HepG2 (cell line): ENCODE measurements at regions not wholly inside any gene's neighbourhood (a gene's known extent, or its start where the extent isn't known, plus 50 kb on each side); places are given as distances from the start of the nearest gene placed in this dataset.

Source experiments
- ATAC-seq: fragments of 200-7000 bp; cut with Tn5 transposase; 3 replicates; pipeline ENCODE4 v1.9.1; 2020; ENCODE audit warnings: mild to moderate bottlenecking, moderate library complexity
- BruUV-seq: library from RNA; stranded (reverse); fragments of 400-500 nt; replicated peaks from 2 replicates; lab custom pipeline; 2021; lab: Mats Ljungman, UMichigan
- CTCF ChIA-PET: fragments of 300-600 bp; formaldehyde crosslinking; extraction: SDS; loops from one replicate; lab custom pipeline; 2021; ENCODE audit warnings: low total read pairs, inconsistent platforms, low intra/inter-chr PET ratio; lab: Yijun Ruan, JAX
- POLR2A ChIA-PET: fragments of 350-600 bp; sonication (Branson Sonifier 250); formaldehyde crosslinking; loops from one replicate; lab custom pipeline; 2020; ENCODE audit warnings: antibody characterized with exemption, inconsistent platforms; lab: Yijun Ruan, JAX
- DNase-seq: peaks from one replicate; pipeline ENCODE4 v3.0.0-alpha.2; 2015; ENCODE audit warnings: low spot score
- FAIRE-seq: peaks from 3 replicates; lab custom pipeline; 2011; peaks lifted over from hg19 to GRCh38; lab: Jason Lieb, UNC
- H2AFZ ChIP-seq: one replicate; pipeline ENCODE4 v1.6.1; 2011; ENCODE audit warnings: low read length, inconsistent platforms
- H3K27ac ChIP-seq: fragments of 300-600 bp; 3 replicates; pipeline ENCODE4 v1.8.0; 2011; ENCODE audit warnings: mixed run types, mild to moderate bottlenecking, mixed read lengths, low read length, inconsistent platforms; ENCODE audit not compliant: insufficient read depth; ENCODE audit errors: extremely low read length
- H3K27me3 ChIP-seq, 2 experiments: fragments of 200-600 bp in 1 of 2; 2 replicates in 1 of 2; 3 replicates in 1 of 2; pipeline versions ENCODE4 v1.6.0 to v1.8.0; 2011; ENCODE audit warnings: low read length in 2 of 2, mild to moderate bottlenecking in 2 of 2, moderate library complexity in 2 of 2, inconsistent platforms in 1 of 2; ENCODE audit not compliant: insufficient read depth in 2 of 2, control insufficient read depth in 1 of 2
- H3K36me3 ChIP-seq, 2 experiments: fragments of 200-600 bp in 1 of 2; replicated peaks in 1 of 2; 2 replicates in 1 of 2; 3 replicates in 1 of 2; pipeline versions ENCODE4 v1.5.1 to v1.8.0; 2011; ENCODE audit warnings: low read length in 2 of 2, inconsistent platforms in 1 of 2; ENCODE audit not compliant: insufficient read depth in 2 of 2, control insufficient read depth in 1 of 2
- H3K4me1 ChIP-seq: 2 replicates; pipeline ENCODE4 v1.5.1; 2012; ENCODE audit warnings: low read length, inconsistent platforms; ENCODE audit not compliant: insufficient read depth
- H3K4me2 ChIP-seq: 2 replicates; pipeline ENCODE4 v1.6.0; 2011; ENCODE audit warnings: low read depth, low read length, inconsistent platforms
- H3K4me3 ChIP-seq, 3 experiments: fragments of 200-600 bp in 1 of 3; sonication (generic), shearing (Covaris generic) in 1 of 3; replicated peaks in 1 of 3; 2 replicates each; pipeline ENCODE4 v1.5.1; 2011 to 2016; ENCODE audit warnings: low read length in 3 of 3, inconsistent platforms in 2 of 3, low read depth in 2 of 3, mild to moderate bottlenecking in 2 of 3, control low read depth in 1 of 3, mixed read lengths in 1 of 3; ENCODE audit not compliant: insufficient read depth in 1 of 3
- H3K79me2 ChIP-seq: one replicate; pipeline ENCODE4 v1.6.1; 2011; ENCODE audit warnings: low read length, inconsistent platforms; ENCODE audit not compliant: insufficient read depth
- H3K9ac ChIP-seq: 2 replicates; pipeline ENCODE4 v1.6.0; 2011; ENCODE audit warnings: mild to moderate bottlenecking, low read depth, low read length, inconsistent platforms; ENCODE audit not compliant: insufficient read depth
- H3K9me3 ChIP-seq: 2 replicates; pipeline ENCODE4 v1.5.1; 2012; ENCODE audit warnings: mild to moderate bottlenecking, low read length
- H4K20me1 ChIP-seq: 2 replicates; pipeline ENCODE4 v1.6.0; 2011; ENCODE audit warnings: inconsistent platforms, mild to moderate bottlenecking, low read length, moderate library complexity; ENCODE audit not compliant: insufficient read depth
- BCL6 ChIP-seq: IDR thresholded peaks from 2 replicates; pipeline ENCODE4 v1.6.1; 2016; ENCODE audit warnings: missing genetic modification reagents, missing compliant biosample characterization
- CREB1 ChIP-seq, 2 experiments: fragments of 450-650 bp in 1 of 2; IDR thresholded peaks; 2 replicates each; pipeline ENCODE4 v1.6.1; 2016 to 2017; ENCODE audit warnings: control low read depth in 1 of 2, mild to moderate bottlenecking in 1 of 2, missing compliant biosample characterization in 1 of 2, missing genetic modification characterization in 1 of 2
- PAWR ChIP-seq: sonication (generic); formaldehyde crosslinking; IDR thresholded peaks from 2 replicates; pipeline ENCODE4 v1.4.0; 2020; ENCODE audit warnings: missing genetic modification reagents, mild to moderate bottlenecking, borderline replicate concordance
- POLR2G ChIP-seq: fragments of 200-400 bp; formaldehyde crosslinking; IDR thresholded peaks from 2 replicates; pipeline ENCODE4 v1.6.1; 2018; ENCODE audit warnings: mild to moderate bottlenecking, low read depth, low read length, moderate library complexity
- SSRP1 ChIP-seq: IDR thresholded peaks from 2 replicates; pipeline ENCODE4 v1.6.1; 2016; ENCODE audit warnings: control low read depth
- TAF15 ChIP-seq: fragments of 200-400 bp; formaldehyde crosslinking; IDR thresholded peaks from one replicate; pipeline ENCODE4 v1.6.1; 2018; ENCODE audit warnings: mild to moderate bottlenecking, low read depth, low read length; ENCODE audit not compliant: poor library complexity, severe bottlenecking
- TBX3 ChIP-seq: fragments of 450-650 bp; IDR thresholded peaks from 2 replicates; pipeline ENCODE4 v1.6.1; 2017; ENCODE audit warnings: antibody characterized with exemption, mild to moderate bottlenecking, inconsistent platforms, borderline replicate concordance
- TEAD2 ChIP-seq: sonication (generic); formaldehyde crosslinking; IDR thresholded peaks from 2 replicates; pipeline ENCODE4 v1.9.0; 2021; ENCODE audit warnings: missing genetic modification reagents
- ZC3H13 ChIP-seq: sonication (generic); formaldehyde crosslinking; IDR thresholded peaks from 2 replicates; pipeline ENCODE4 v1.8.1; 2023; ENCODE audit warnings: mild to moderate bottlenecking, missing genetic modification reagents, moderate library complexity
- ZFP1 ChIP-seq: IDR thresholded peaks from 2 replicates; pipeline ENCODE4 v1.6.1; 2016
- ZHX1 ChIP-seq: sonication (generic); formaldehyde crosslinking; IDR thresholded peaks from 2 replicates; pipeline ENCODE4 v1.8.1; 2022; ENCODE audit warnings: low read depth, mild to moderate bottlenecking, missing genetic modification reagents
- ZMYM4 ChIP-seq: sonication (generic); formaldehyde crosslinking; IDR thresholded peaks from 2 replicates; pipeline ENCODE4 v1.8.1; 2023; ENCODE audit warnings: mild to moderate bottlenecking, missing genetic modification reagents
- ZNF34 ChIP-seq: sonication (generic); formaldehyde crosslinking; IDR thresholded peaks from 2 replicates; pipeline ENCODE4 v1.4.0; 2020; ENCODE audit warnings: mild to moderate bottlenecking, missing genetic modification reagents, borderline replicate concordance
- ZNF672 ChIP-seq: sonication (generic); formaldehyde crosslinking; IDR thresholded peaks from 2 replicates; pipeline ENCODE4 v1.8.1; 2022; ENCODE audit warnings: missing genetic modification reagents
- ZSCAN25 ChIP-seq: sonication (generic); formaldehyde crosslinking; IDR thresholded peaks from 2 replicates; pipeline ENCODE4 v1.8.0; 2022; ENCODE audit warnings: mild to moderate bottlenecking, missing genetic modification reagents
- WGBS: methylation state at CpG from one replicate; pipeline ENCODE4 v1.1.6; 2017; ENCODE audit warnings: low lambda C conversion rate; 5-methylcytosine and 5-hydroxymethylcytosine counted together
- in situ Hi-C: cut with HindIII; loops from 2 replicates; pipeline ENCODE4 v1.10.0; 2017; ENCODE audit warnings: low pct_unique_long_range_greater_than_20kb; ENCODE audit not compliant: extremely low pct_ligation_motif_present
- intact Hi-C: fragments of 100-400 bp; cut with micrococcal nuclease; formaldehyde crosslinking; loops from one replicate; pipeline ENCODE4 v1.10.0; 2022; ENCODE audit not compliant: unreplicated experiment

GRCh38 chr3:70518356-70518755 is 205.9 kb upstream of the MDFIC2 start:
- intact Hi-C loops (no loop called here), in situ Hi-C loops (no loop called here)
- no peak overlapping the region for H3K4me2 ChIP-seq
- H3K4me1 ChIP-seq: no peaks in the 10 kb centered on the region
- FAIRE-seq: no peak
- no peaks in the 10 kb centered on the region for H4K20me1 ChIP-seq
- TF ChIP-seq ZNF34 (CRISPR knock-in tag) (no peak), ZNF672 (CRISPR knock-in tag) (no peak), ZSCAN25 (no peak), PAWR (CRISPR knock-in tag) (no peak), ZFP1 (CRISPR knock-in tag) (no peak), TAF15 (no peak), BCL6 (CRISPR knock-in tag) (no peak), ZHX1 (no peak), SSRP1 (CRISPR knock-in tag) (no peak), ZMYM4 (no peak), ZC3H13 (CRISPR knock-in tag) (no peak), CREB1 (IDR thresholded peaks at IDR 0.05) (no peak), CREB1 (CRISPR knock-in tag; IDR thresholded peaks at IDR 0.05) (no peak), TBX3 (no peak), TEAD2 (CRISPR knock-in tag) (no peak), POLR2G (no peak)
- ChIA-PET CTCF (no interaction called here), POLR2A (no interaction called here)
- no peak for ATAC-seq
- H3K4me3 ChIP-seq: no peak overlapping the region
- H3K27me3 ChIP-seq: no peaks in the 10 kb centered on the region; a peak in 1 of 5 replicates
- no peaks in the 10 kb centered on the region for H3K79me2 ChIP-seq
- no peaks in the 10 kb centered on the region for H3K9me3 ChIP-seq
- no peaks in the 10 kb centered on the region for H3K36me3 ChIP-seq
- H3K9ac ChIP-seq: no peak overlapping the region
- 15% methylated on average over 5 of the region's 5 CpGs for WGBS
- DNase-seq: no peak
- no peak overlapping the region for H2AFZ ChIP-seq
- no peak overlapping the region for H3K27ac ChIP-seq
- no TSS peak for BruUV-seq
